ENCODE measurements at regions not wholly inside any gene's neighbourhood (a gene's known extent, or its start where the extent isn't known, plus 50 kb on each side); places are given as distances from the start of the nearest gene placed in this dataset.

- intact Hi-C loops (cut with micrococcal nuclease; ENCODE audit: unreplicated experiment): no loop called here
- DNase-seq (ENCODE audit: low read depth, low spot score) (peak; percentile 95), ATAC-seq (peak; percentile 76; the same call in 1 of the 2 replicates)
- no TSS peak for BruUV-seq (replicated peaks)
- H3K4me3 ChIP-seq (ENCODE audit: low read depth in 2 of 2, low read length in 2 of 2): no peak overlapping the region
- no peak for TF ChIP-seq SIN3A (IDR thresholded peaks at IDR 0.05; ENCODE audit: borderline replicate concordance, insufficient read depth, low read depth, low read length)
- TF ChIP-seq REST (IDR thresholded peaks at IDR 0.05; ENCODE audit: insufficient read depth in 1 of 2, low read depth in 2 of 2, low read length in 1 of 2): no peak
- no peak for TF ChIP-seq TCF7L2 (IDR thresholded peaks at IDR 0.05; ENCODE audit: low read depth, low read length)
- no peak for TF ChIP-seq POLR2AphosphoS5 (IDR thresholded peaks at IDR 0.05; ENCODE audit: low read depth, low read length)
- TF ChIP-seq CTCF (IDR thresholded peaks at IDR 0.05): no peak
- no peaks in the 10 kb centered on the region for H3K9me3 ChIP-seq (ENCODE audit: control insufficient read depth, insufficient read depth, low read depth, low read length)
- H3K27ac ChIP-seq (ENCODE audit: low read length): no peak overlapping the region
- CTCF ChIA-PET: interaction anchor here (0.6 kb wide), 1 partner anchor 147 kb away, joined by 3 read pairs; no protein-coding TSS in a partner anchor
- H3K36me3 ChIP-seq (ENCODE audit: control insufficient read depth, insufficient read depth, low read length): no peaks in the 10 kb centered on the region
- no peaks in the 10 kb centered on the region for H3K4me1 ChIP-seq (ENCODE audit: control insufficient read depth, insufficient read depth, low read length)
- no peaks in the 10 kb centered on the region for H3K27me3 ChIP-seq (ENCODE audit: control insufficient read depth, insufficient read depth, low read length)
- POLR2A ChIA-PET: no interaction called here
- in situ Hi-C loops (cut with HindIII; ENCODE audit: low pct_unique_long_range_greater_than_20kb, low sequenced_read_pairs): no loop called here
Measured at GRCh38 chr12:27163048-27163715, 80.8 kb upstream of the C12orf71 start.

- TF ChIP-seq SIN3A (IDR thresholded peaks at IDR 0.05; ENCODE audit: borderline replicate concordance, insufficient read depth, low read depth, low read length) (no peak), CTCF (IDR thresholded peaks at IDR 0.05) (no peak), TCF7L2 (IDR thresholded peaks at IDR 0.05; ENCODE audit: low read depth, low read length) (no peak), REST (IDR thresholded peaks at IDR 0.05; ENCODE audit: insufficient read depth in 1 of 2, low read depth in 2 of 2, low read length in 1 of 2) (no peak), POLR2AphosphoS5 (IDR thresholded peaks at IDR 0.05; ENCODE audit: low read depth, low read length) (no peak)
- no TSS peak for BruUV-seq (replicated peaks)
- Histone ChIP-seq H3K4me1 (ENCODE audit: control insufficient read depth, insufficient read depth, low read length) (no peaks in the 10 kb centered on the region), H3K4me3 (ENCODE audit: low read depth in 2 of 2, low read length in 2 of 2) (no peak overlapping the region), H3K36me3 (ENCODE audit: control insufficient read depth, insufficient read depth, low read length) (no peaks in the 10 kb centered on the region), H3K9me3 (ENCODE audit: control insufficient read depth, insufficient read depth, low read depth, low read length) (no peaks in the 10 kb centered on the region), H3K27me3 (ENCODE audit: control insufficient read depth, insufficient read depth, low read length) (no peaks in the 10 kb centered on the region), H3K27ac (ENCODE audit: low read length) (no peak overlapping the region)
- POLR2A ChIA-PET: no interaction called here
- CTCF ChIA-PET: no interaction called here
- in situ Hi-C loops (cut with HindIII; ENCODE audit: low pct_unique_long_range_greater_than_20kb, low sequenced_read_pairs): no loop called here
- DNase-seq (ENCODE audit: low read depth, low spot score) (no peak), ATAC-seq (no peak)
- intact Hi-C loops (cut with micrococcal nuclease; ENCODE audit: unreplicated experiment): no loop called here
Measured at GRCh38 chr12:27163894-27164293, 80.2 kb upstream of the STK38L start.

Data from Panc1 (cell line).